IgD-negative memory B cell (primary cell): ENCODE measurements at regions not wholly inside any gene's neighbourhood (a gene's known extent, or its start where the extent isn't known, plus 50 kb on each side); places are given as distances from the start of the nearest gene placed in this dataset.
A peak's percentile ranks its signal among the peaks of the same experiment; 100 is the strongest.
"Not testable (repeated sequence)": the region's sequence is repeated elsewhere in the genome, so short reads cannot be mapped to it uniquely, and the experiment has no call there.

Experiments
- H3K27ac Mint-ChIP-seq, 3 donors: one replicate each; pipeline ENCODE4 v1.8.0; 2020 to 2022; ENCODE audit warnings: mild to moderate bottlenecking in 3 of 3, mixed read lengths in 3 of 3, moderate library complexity in 1 of 3
- H3K27me3 Mint-ChIP-seq: one replicate; pipeline ENCODE4 v1.8.0; 2021; ENCODE audit warnings: mixed read lengths
- H3K36me3 Mint-ChIP-seq: one replicate; pipeline ENCODE4 v1.8.0; 2020; ENCODE audit warnings: mild to moderate bottlenecking, mixed read lengths
- H3K4me1 Mint-ChIP-seq, 3 donors: one replicate each; pipeline ENCODE4 v1.8.0; 2020 to 2022; ENCODE audit warnings: mixed read lengths in 3 of 3, mild to moderate bottlenecking in 1 of 3
- H3K4me3 Mint-ChIP-seq, 4 donors: one replicate each; pipeline ENCODE4 v1.8.0; 2020 to 2022; ENCODE audit warnings: mild to moderate bottlenecking in 4 of 4, mixed read lengths in 4 of 4, moderate library complexity in 3 of 4
- H3K9me3 Mint-ChIP-seq, 3 donors: one replicate each; pipeline ENCODE4 v1.8.0; 2020 to 2021; ENCODE audit warnings: mixed read lengths in 3 of 3, mild to moderate bottlenecking in 1 of 3

GRCh38 chr6:90891355-90891754 lies 304.5 kb upstream of the MAP3K7 start:
- peaks cover 7% of the 10 kb centered on the region for H3K27me3 Mint-ChIP-seq
- no peaks in the 10 kb centered on the region for H3K4me1 Mint-ChIP-seq
- peaks cover 0 to 2% (median 0%) of the 10 kb centered on the region in 3 donors for H3K9me3 Mint-ChIP-seq
- H3K27ac Mint-ChIP-seq = no peak overlapping the region
- no peaks in the 10 kb centered on the region for H3K36me3 Mint-ChIP-seq
- H3K4me3 Mint-ChIP-seq = no peak overlapping the region

DNA sequence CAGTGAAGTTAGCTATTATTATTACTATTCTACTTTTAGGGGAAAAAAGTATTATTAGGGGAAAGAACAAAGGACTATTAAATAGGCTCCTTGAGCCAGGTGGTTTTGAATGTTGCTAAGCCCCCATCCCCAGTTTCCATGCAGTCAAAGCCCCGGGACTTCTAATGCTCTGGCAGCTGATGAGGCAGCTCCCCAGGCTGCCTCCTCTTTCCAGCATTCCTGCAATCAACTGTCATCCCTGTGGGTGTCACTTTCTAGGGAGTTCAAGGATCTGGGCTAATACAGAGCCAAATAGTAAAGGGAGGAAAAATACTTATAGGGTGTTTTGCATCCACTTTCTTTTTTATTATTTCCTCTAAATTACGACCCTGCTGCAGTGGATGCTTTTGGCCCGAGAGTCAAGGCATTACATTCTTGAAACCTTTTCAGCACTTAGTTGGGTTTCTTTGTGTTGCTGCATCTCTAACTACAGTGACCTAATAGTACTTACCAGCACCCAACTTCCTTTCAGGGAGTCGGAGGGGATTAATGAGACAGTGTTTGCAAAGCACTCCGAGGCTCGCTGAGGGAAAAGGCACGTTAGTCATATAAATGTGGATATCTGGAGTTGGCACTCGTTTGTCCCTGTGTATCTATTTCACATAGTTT lies 303.9 kb upstream of the MAP3K7 start:
- Mint-ChIP-seq H3K9me3 (peaks cover 0 to 2% (median 0%) of the 10 kb centered on the region in 3 donors), H3K4me3 (peak overlapping the region in 1 of 4 donors; percentile 10), H3K36me3 (no peaks in the 10 kb centered on the region), H3K27ac (no peak overlapping the region), H3K27me3 (peaks cover 7% of the 10 kb centered on the region), H3K4me1 (no peaks in the 10 kb centered on the region)

- H3K27ac Mint-ChIP-seq = no peak overlapping the region
- peaks cover 6% of the 10 kb centered on the region for H3K27me3 Mint-ChIP-seq
- H3K36me3 Mint-ChIP-seq = no peaks in the 10 kb centered on the region
- no peaks in the 10 kb centered on the region for H3K4me1 Mint-ChIP-seq
- H3K4me3 Mint-ChIP-seq = no peak overlapping the region
- peaks cover 2 to 11% (median 2%) of the 10 kb centered on the region in 3 donors for H3K9me3 Mint-ChIP-seq
These were observed 300.9 kb upstream of the MAP3K7 start for GRCh38 chr6:90887764-90888163.

- Mint-ChIP-seq H3K9me3 (peaks cover 2 to 21% (median 11%) of the 10 kb centered on the region in 3 donors), H3K27me3 (peaks cover 6% of the 10 kb centered on the region), H3K4me3 (no peak overlapping the region), H3K27ac (no peak overlapping the region), H3K36me3 (no peaks in the 10 kb centered on the region), H3K4me1 (no peaks in the 10 kb centered on the region)
These were observed 298.8 kb upstream of the MAP3K7 start for GRCh38 chr6:90885611-90886056.

DNA sequence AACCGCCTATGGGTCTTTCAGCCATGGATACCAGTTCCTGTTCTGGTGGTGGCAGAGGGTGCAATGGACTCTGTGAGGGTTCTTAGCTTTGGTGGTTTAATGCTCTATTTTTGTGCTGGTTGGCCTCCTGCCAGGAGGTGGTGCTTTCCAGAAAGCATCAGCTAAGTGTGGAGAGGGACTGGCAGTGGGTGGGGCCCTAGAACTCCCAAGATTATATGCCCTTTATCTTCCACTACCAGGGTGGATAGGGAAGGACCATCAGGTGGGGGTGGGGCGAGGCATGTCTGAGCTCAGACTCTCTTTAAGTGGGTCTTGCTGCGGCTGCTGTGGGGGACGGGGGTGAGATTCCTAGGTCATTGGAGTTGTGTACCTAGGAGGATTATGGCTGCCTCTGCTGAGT lies 298.3 kb upstream of the MAP3K7 start:
- not testable (repeated sequence) for H3K4me1 Mint-ChIP-seq, H3K4me3 Mint-ChIP-seq, H3K27me3 Mint-ChIP-seq, H3K36me3 Mint-ChIP-seq, H3K27ac Mint-ChIP-seq
- peaks cover 2 to 21% (median 14%) of the 10 kb centered on the region in 3 donors for H3K9me3 Mint-ChIP-seq

DNA sequence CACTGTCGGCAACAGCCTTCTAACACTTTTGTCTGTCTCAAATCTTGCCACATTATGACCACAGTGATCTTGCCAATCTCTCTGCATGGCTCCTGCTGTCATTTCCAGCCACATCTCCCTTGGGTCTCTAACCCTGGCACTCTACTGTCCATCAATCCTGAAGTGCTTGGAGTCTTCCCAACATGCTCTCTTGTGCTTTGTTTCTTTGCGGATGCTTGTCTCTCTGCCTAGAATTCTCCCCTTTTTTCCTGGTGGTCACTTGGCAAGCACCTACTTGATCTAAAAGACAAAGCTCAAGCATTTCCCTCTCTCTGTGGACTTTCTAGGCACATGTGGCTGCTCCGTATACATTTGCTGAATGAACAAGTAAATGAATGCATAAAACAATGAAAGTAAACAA lies 290.7 kb upstream of the MAP3K7 start:
- Mint-ChIP-seq H3K27ac (no peak overlapping the region), H3K27me3 (peaks cover 3% of the 10 kb centered on the region), H3K9me3 (peaks cover 8 to 14% (median 12%) of the 10 kb centered on the region in 3 donors), H3K4me1 (peaks cover 0 to 1% (median 0%) of the 10 kb centered on the region in 3 donors), H3K4me3 (no peak overlapping the region), H3K36me3 (no peaks in the 10 kb centered on the region)

DNA sequence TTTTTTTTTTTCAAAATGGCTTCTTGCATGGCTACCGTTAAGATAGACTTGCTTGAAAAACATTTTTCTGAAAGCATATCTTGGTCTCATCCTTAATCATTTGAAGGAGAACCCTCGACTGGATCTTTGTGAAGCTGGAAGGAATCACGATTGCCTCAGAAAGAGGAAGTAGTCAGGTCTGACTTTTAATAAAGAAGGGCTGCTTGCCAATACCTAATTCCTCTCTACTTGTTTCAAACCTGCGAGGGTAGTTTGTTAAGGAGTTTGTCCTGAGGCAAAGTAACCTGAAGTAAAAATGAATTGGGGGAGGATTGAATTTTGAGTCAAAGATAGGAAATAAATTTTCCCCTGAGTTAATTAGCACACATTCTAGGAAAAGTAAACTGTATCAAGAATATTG lies 288.1 kb upstream of the MAP3K7 start:
- Mint-ChIP-seq H3K27me3 (peaks cover 9% of the 10 kb centered on the region), H3K36me3 (no peaks in the 10 kb centered on the region), H3K4me1 (peaks cover 0 to 1% (median 0%) of the 10 kb centered on the region in 3 donors), H3K9me3 (peaks cover 2 to 6% (median 5%) of the 10 kb centered on the region in 3 donors), H3K4me3 (no peak overlapping the region), H3K27ac (no peak overlapping the region)

DNA sequence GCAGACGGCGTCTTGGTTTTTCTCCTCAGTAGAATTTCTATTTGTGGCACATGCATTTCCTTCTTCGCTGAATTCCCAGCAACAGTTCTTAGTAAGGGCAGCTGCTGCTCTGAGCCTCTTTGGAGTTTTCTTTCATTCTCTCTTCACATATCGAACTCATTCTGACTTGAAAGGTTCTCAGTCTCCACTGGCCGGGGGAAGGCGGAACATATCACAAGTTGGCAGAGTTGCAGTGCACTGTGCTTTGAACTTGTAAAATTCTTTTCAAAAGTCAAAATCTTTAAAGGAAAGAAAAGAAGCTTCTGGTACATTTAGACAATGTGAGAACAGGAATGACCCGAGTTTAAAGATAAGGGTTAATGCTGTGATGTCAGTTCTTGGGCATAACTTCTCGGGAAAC lies 286.1 kb upstream of the MAP3K7 start:
- H3K27me3 Mint-ChIP-seq = peaks cover 10% of the 10 kb centered on the region
- H3K36me3 Mint-ChIP-seq = no peaks in the 10 kb centered on the region
- H3K4me3 Mint-ChIP-seq = no peak overlapping the region
- no peak overlapping the region for H3K27ac Mint-ChIP-seq
- H3K9me3 Mint-ChIP-seq = peaks cover 0 to 3% (median 2%) of the 10 kb centered on the region in 3 donors
- H3K4me1 Mint-ChIP-seq = peaks cover 0 to 1% (median 0%) of the 10 kb centered on the region in 3 donors

DNA sequence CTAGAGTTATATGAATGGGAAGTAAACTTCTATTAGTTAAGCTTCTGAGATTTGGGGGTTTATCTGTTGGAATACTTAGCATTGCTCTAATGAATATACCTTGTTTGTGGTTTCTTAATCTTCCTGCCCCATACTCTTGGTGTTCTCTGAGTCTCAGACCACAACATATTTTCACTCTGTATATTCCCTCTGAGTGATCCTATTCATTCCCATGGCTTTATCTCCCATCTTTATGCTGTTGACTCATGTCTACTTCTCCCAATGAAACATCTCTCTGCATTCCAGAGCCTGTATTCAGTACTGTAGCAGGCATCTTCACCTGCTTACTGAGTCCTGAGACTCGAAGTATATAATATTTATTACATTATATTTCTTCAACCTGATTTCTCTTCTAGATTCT lies 283.7 kb upstream of the MAP3K7 start:
- no peak overlapping the region for H3K4me3 Mint-ChIP-seq
- H3K36me3 Mint-ChIP-seq = no peaks in the 10 kb centered on the region
- H3K4me1 Mint-ChIP-seq = peaks cover 0 to 1% (median 0%) of the 10 kb centered on the region in 3 donors
- H3K27ac Mint-ChIP-seq = no peak overlapping the region
- H3K9me3 Mint-ChIP-seq = peaks cover 0 to 3% (median 2%) of the 10 kb centered on the region in 3 donors
- peaks cover 10% of the 10 kb centered on the region for H3K27me3 Mint-ChIP-seq

DNA sequence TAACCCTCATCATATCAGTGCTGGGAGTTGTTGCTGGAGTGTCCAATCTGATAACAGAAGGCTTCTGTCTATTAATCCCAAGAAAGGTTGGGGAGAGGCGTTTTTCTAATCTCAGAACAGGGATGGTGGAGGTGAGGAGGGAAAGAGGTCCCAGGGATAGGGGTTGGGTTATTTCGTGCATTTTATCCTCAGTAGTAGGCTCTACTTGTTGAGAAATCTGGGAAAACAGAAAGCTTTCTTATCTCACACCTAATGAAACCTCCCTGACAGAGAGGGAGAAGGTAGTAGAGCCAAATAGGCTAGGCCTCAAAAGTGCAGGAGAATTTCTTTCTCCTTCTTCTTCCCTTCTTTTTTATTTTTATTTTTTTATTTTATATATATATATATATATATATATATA lies 281.8 kb upstream of the MAP3K7 start:
- Mint-ChIP-seq H3K9me3 (peaks cover 0 to 3% (median 2%) of the 10 kb centered on the region in 3 donors), H3K4me1 (peaks cover 0 to 1% (median 0%) of the 10 kb centered on the region in 3 donors), H3K4me3 (no peak overlapping the region), H3K27me3 (peaks cover 10% of the 10 kb centered on the region), H3K27ac (no peak overlapping the region), H3K36me3 (no peaks in the 10 kb centered on the region)

- no peak overlapping the region for H3K27ac Mint-ChIP-seq
- H3K4me1 Mint-ChIP-seq = no peaks in the 10 kb centered on the region
- H3K36me3 Mint-ChIP-seq = no peaks in the 10 kb centered on the region
- H3K4me3 Mint-ChIP-seq = peak overlapping the region in 1 of 4 donors; percentile 14
- peaks cover 10% of the 10 kb centered on the region for H3K27me3 Mint-ChIP-seq
- peaks cover 0 to 3% (median 2%) of the 10 kb centered on the region in 3 donors for H3K9me3 Mint-ChIP-seq
These were observed 281.4 kb upstream of the MAP3K7 start for GRCh38 chr6:90868256-90868655.

DNA sequence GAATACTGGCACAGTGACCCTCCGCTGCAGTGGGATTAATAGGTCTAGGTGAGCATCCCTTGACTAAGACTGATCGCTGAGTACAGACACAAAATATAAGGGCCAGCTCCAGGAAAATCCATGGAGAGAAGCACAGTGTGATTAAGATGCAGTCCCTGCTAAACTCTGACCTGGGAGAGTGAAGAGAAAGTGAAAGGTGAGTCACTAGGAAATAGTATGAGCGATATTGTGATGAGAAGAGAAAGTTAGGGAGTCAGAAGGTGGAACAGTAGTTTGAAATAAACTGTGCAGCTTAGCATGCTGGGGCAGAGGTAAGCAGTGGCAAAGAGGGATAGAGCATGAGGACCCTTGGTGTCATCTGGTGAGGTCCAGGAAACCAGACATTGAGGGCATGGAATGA lies 278.6 kb upstream of the MAP3K7 start:
- peaks cover 0 to 2% (median 0%) of the 10 kb centered on the region in 3 donors for H3K9me3 Mint-ChIP-seq
- no peaks in the 10 kb centered on the region for H3K4me1 Mint-ChIP-seq
- no peaks in the 10 kb centered on the region for H3K36me3 Mint-ChIP-seq
- H3K27ac Mint-ChIP-seq = no peak overlapping the region
- peaks cover 1% of the 10 kb centered on the region for H3K27me3 Mint-ChIP-seq
- no peak overlapping the region for H3K4me3 Mint-ChIP-seq

DNA sequence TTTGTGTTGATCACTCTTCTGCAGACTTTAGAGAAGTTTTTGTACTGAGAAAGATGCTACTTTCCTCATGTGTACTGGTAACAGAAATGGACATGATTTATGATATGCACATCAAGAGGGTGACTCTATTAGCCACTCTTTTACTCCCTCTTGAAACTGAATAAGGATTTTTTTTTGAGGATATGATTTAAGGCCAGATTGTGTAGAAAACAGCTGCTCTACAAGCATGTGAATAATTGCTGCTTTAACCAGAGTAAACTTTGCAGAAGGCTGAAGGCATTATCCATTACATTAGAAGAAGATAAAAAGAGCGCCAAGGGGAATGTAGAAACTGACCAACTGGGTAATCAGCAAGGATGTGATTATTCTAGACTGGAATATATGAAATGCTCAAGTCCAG lies 276.2 kb upstream of the MAP3K7 start:
- Mint-ChIP-seq H3K27ac (no peak overlapping the region), H3K4me1 (no peaks in the 10 kb centered on the region), H3K4me3 (no peak overlapping the region), H3K36me3 (no peaks in the 10 kb centered on the region), H3K9me3 (no peaks in the 10 kb centered on the region), H3K27me3 (no peaks in the 10 kb centered on the region)

- Mint-ChIP-seq H3K4me1 (no peaks in the 10 kb centered on the region), H3K27ac (no peak overlapping the region), H3K36me3 (no peaks in the 10 kb centered on the region), H3K27me3 (no peaks in the 10 kb centered on the region), H3K9me3 (no peaks in the 10 kb centered on the region), H3K4me3 (no peak overlapping the region)
These were observed 274.1 kb upstream of the MAP3K7 start for GRCh38 chr6:90860822-90861601.

- Mint-ChIP-seq H3K4me1 (no peaks in the 10 kb centered on the region), H3K4me3 (no peak overlapping the region), H3K27ac (no peak overlapping the region), H3K27me3 (peaks cover 1% of the 10 kb centered on the region), H3K9me3 (no peaks in the 10 kb centered on the region), H3K36me3 (no peaks in the 10 kb centered on the region)
These were observed 272.7 kb upstream of the MAP3K7 start for GRCh38 chr6:90859612-90860011.

GRCh38 chr6:90859056-90859455 lies 272.2 kb upstream of the MAP3K7 start:
- Mint-ChIP-seq H3K27ac (no peak overlapping the region), H3K27me3 (peaks cover 2% of the 10 kb centered on the region), H3K9me3 (no peaks in the 10 kb centered on the region), H3K36me3 (no peaks in the 10 kb centered on the region), H3K4me3 (no peak overlapping the region), H3K4me1 (no peaks in the 10 kb centered on the region)
